ENCODE measurements at regions not wholly inside any gene's neighbourhood (a gene's known extent, or its start where the extent isn't known, plus 50 kb on each side); places are given as distances from the start of the nearest gene placed in this dataset.

DNA sequence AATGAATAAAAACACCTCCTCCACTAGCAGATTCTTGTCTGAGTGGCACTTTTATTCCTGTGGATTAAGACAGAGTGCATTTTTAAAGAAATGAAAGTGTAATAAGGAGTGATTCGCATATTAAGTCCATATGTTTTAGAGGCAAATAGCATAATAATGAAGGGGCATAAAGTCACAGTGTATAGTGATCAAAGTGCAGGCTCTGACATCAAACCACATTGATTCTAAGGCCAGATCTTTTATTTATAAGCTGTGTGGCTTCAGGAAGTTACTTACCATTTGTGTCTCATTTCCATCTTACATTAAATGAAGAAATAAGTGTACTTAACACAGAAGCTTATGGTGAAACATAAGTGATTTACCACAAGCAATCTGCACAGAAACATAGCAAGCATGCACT lies 332.8 kb downstream of the GASK1B start:
- no peak overlapping the region for H3K4me3 ChIP-seq (ENCODE audit: low read depth, low read length)
- no peak for DNase-seq (ENCODE audit: low read depth)
- TF ChIP-seq, protein P1, sequence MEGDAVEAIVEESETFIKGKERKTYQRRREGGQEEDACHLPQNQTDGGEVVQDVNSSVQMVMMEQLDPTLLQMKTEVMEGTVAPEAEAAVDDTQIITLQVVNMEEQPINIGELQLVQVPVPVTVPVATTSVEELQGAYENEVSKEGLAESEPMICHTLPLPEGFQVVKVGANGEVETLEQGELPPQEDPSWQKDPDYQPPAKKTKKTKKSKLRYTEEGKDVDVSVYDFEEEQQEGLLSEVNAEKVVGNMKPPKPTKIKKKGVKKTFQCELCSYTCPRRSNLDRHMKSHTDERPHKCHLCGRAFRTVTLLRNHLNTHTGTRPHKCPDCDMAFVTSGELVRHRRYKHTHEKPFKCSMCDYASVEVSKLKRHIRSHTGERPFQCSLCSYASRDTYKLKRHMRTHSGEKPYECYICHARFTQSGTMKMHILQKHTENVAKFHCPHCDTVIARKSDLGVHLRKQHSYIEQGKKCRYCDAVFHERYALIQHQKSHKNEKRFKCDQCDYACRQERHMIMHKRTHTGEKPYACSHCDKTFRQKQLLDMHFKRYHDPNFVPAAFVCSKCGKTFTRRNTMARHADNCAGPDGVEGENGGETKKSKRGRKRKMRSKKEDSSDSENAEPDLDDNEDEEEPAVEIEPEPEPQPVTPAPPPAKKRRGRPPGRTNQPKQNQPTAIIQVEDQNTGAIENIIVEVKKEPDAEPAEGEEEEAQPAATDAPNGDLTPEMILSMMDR (IDR thresholded peaks at IDR 0.05; ENCODE audit: insufficient read depth, low read length): no peak

DNA sequence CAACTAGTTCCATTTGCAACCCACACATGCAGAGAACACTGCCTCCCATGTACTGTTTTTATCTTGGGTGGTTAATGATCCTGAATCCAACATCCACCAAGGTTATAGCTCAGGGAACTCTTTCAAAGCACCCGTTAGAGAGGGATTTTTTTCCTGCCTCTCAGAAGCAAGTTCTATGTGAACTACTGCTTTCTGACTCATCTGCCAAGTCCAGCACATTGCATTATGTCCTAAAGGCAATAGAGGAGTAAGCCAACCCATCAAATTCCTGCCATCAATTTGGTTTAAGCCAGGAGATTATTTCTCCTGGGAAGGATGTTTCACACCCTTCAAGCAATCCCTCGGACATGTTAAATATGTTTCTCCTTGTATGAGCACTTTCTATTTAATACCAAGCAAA lies 334.5 kb downstream of the GASK1B start:
- no peak overlapping the region for H3K4me3 ChIP-seq (ENCODE audit: low read depth, low read length)
- DNase-seq (ENCODE audit: low read depth): no peak
- TF ChIP-seq, protein P1 (IDR thresholded peaks at IDR 0.05; ENCODE audit: insufficient read depth, low read length): no peak

GRCh38 chr4:157837071-157837703 lies 335.6 kb downstream of the GASK1B start:
- TF ChIP-seq, protein P1 (IDR thresholded peaks at IDR 0.05; ENCODE audit: insufficient read depth, low read length): no peak
- no peak for DNase-seq (ENCODE audit: low read depth)
- H3K4me3 ChIP-seq (ENCODE audit: low read depth, low read length): no peak overlapping the region

- TF ChIP-seq, protein P1 (IDR thresholded peaks at IDR 0.05; ENCODE audit: insufficient read depth, low read length): no peak
- H3K4me3 ChIP-seq (ENCODE audit: low read depth, low read length): no peak overlapping the region
- no peak for DNase-seq (ENCODE audit: low read depth)
Observed at GRCh38 chr4:157832596-157832995, 340.2 kb downstream of the GASK1B start.

GRCh38 chr4:157824021-157824420 lies 348.8 kb downstream of the GASK1B start:
- H3K4me3 ChIP-seq (ENCODE audit: low read depth, low read length): no peak overlapping the region
- TF ChIP-seq, protein P1 (IDR thresholded peaks at IDR 0.05; ENCODE audit: insufficient read depth, low read length): no peak
- no peak for DNase-seq (ENCODE audit: low read depth)

GRCh38 chr4:157821814-157822213 lies 351.0 kb downstream of the GASK1B start:
- H3K4me3 ChIP-seq (ENCODE audit: low read depth, low read length): no peak overlapping the region
- DNase-seq (ENCODE audit: low read depth): no peak
- TF ChIP-seq, protein P1 (IDR thresholded peaks at IDR 0.05; ENCODE audit: insufficient read depth, low read length): no peak

All from fibroblast of the aortic adventitia (primary cell).